Activated T-helper 9 cell treated with anti-CD3 and anti-CD28 coated beads, Interleukin-2, amount 50 U/mL, for 16 hours (primary cell): ENCODE measurements at regions not wholly inside any gene's neighbourhood (a gene's known extent, or its start where the extent isn't known, plus 50 kb on each side); places are given as distances from the start of the nearest gene placed in this dataset.
"Not testable (repeated sequence)": the region's sequence is repeated elsewhere in the genome, so short reads cannot be mapped to it uniquely, and the experiment has no call there.

Experiments used
- DNase-seq: peaks from one replicate; pipeline ENCODE4 v3.0.0-alpha.2; 2020; ENCODE audit warnings: low read depth

DNA sequence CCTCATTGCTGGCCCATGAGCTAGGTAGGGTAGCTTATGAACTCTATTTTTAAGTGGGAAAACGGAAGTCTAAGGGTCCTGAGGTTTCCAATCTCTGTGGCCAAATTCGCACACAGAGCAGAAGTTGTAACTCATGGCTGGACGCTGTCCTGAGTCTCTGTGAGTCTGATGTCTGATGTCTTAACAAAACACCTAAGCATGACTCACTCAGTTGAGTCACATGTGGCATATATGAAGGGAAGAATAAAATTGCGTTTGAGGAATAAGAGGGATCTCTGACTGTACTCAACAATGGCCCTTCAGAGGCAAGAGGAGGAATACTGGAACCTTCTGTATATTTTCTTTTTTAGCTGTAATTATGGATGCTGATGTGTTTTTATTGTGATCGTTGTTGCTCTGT lies 569.7 kb downstream of the RIT2 start:
- no peak for DNase-seq

- DNase-seq, result no peak
Observed at GRCh38 chr18:42548493-42548892, 567.0 kb downstream of the RIT2 start.

- DNase-seq, result no peak
Observed at GRCh38 chr18:42549596-42549995, 565.9 kb downstream of the RIT2 start.

- not testable (repeated sequence) for DNase-seq
Observed at GRCh38 chr18:42552559-42552958, 562.9 kb downstream of the RIT2 start.

GRCh38 chr18:42559069-42559690 lies 556.3 kb downstream of the RIT2 start:
- DNase-seq, result no peak

GRCh38 chr18:42561521-42561920 lies 554.0 kb downstream of the RIT2 start:
- no peak for DNase-seq

GRCh38 chr18:42563995-42564394 lies 551.5 kb downstream of the RIT2 start:
- DNase-seq, result no peak

GRCh38 chr18:42564761-42565160 lies 550.7 kb downstream of the RIT2 start:
- no peak for DNase-seq

DNA sequence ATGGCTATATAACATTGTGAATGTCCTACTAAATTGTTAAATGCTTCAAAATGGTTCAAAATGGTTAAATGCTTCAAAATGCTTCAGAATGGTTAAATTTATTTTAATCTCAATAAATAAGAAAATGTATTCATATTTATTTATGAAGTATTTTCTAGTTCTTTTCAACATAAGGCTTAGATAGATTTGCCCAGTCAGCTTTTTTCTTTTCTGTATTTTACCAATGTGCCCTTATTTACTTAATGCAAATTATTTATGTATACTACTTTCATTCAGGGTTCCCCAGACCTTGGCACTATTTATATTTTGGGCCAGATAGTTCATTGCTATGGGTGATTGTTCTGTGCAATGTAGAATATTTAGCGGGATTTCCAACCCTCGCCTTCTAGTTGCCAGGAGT lies 546.7 kb downstream of the RIT2 start:
- DNase-seq, result no peak

DNA sequence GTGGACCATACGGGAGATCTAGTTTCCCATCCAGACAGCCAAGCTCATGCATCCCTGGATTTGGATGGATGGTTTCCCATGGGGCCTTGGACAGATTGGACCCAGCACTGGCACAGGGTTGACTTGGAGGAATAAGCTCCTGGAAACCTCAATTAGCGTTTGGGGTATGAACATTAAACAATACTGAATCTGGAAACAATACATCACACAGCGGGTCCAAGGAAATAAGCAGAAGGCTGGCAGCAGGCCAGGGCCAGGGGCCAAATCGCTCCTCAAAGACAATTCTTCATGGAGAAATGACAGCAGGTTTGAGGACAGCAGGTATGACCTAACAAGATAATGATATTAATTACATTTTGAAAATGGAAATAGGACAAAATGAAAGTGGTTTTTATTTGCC lies 540.6 kb downstream of the RIT2 start:
- DNase-seq, result no peak

GRCh38 chr18:42576124-42576523 lies 539.4 kb downstream of the RIT2 start:
- no peak for DNase-seq

- DNase-seq, result no peak
Observed at GRCh38 chr18:42578792-42579191, 536.7 kb downstream of the RIT2 start.

DNA sequence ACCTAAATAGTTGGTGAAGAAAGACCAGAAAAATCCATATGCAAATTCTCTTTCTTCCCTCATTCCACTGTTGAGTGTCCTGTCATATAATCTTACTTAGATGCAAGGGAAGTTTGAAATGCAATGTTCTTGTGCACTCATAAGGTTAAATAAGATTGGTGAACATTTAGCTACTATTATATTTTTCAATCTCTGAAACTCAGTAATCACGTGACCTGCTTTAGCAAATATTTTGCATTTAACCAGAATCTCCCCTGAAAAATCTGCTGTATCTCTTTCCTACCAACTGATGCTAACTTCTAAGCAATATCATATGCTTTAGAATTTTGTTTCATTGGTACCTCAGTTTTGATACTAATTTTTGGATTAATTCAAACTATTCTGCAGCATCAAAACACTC lies 533.2 kb downstream of the RIT2 start:
- DNase-seq, result no peak

DNA sequence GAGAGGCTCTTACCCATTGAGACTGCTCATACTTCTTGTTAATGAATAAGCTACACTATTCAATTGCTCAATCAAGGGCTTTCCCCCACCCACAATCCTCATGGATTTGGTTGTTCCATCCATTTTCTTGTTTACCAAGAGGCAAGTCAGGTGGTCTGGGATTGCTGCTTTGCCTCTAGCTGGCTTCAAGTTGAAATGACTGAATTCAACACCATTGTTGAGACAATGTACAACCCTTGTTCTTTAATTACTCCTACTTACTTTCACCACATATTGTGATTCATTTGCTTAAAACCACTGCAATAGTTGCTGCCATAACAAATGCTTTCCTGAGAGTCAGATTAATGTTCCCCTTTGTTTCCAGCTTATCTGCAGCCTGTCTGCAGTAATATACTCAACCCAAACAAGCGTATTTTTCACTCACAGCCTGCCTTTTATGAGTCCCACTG lies 532.2 kb downstream of the RIT2 start:
- no peak for DNase-seq

GRCh38 chr18:42586601-42587000 lies 528.9 kb downstream of the RIT2 start:
- no peak for DNase-seq

DNA sequence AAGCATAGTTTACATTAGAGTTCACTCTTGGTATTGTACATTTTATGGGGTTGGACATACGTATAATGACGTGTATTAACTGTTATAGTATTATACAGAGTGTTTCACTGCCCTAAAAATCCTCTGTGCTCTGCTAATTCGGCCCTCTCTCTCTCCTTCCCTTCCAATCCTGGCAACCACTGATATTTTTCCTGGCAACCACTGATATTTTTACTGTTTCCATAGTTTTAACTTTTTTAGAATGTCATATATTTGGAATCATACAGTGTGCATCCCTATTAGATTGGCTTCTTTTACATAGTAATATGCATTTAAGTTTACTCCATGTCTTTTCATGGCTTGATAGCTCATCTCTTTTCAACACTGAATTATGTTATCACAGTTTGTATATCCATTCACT lies 526.7 kb downstream of the RIT2 start:
- DNase-seq, result no peak

- DNase-seq, result no peak
Observed at GRCh38 chr18:42604820-42605219, 510.7 kb downstream of the RIT2 start.

GRCh38 chr18:42606886-42607495 lies 508.5 kb downstream of the RIT2 start:
- DNase-seq, result no peak

DNA sequence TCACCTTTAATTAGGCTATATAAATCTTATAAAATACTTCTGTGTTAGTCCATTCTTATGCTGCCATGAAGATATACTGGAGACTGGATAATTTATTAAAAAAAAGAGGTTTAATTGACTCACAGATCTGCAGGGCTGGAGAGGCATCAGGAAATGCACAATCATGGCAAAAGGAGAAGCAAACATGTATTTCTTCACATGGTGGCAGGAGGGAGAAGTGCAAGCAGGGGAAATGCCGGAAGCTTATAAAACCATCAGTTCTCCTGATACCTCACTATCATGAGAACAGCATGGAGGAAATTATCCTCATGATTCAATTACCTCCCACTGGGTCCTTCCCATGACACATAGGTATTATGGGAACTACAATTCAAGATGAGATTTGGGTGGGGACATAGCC lies 504.4 kb downstream of the RIT2 start:
- no peak for DNase-seq

DNA sequence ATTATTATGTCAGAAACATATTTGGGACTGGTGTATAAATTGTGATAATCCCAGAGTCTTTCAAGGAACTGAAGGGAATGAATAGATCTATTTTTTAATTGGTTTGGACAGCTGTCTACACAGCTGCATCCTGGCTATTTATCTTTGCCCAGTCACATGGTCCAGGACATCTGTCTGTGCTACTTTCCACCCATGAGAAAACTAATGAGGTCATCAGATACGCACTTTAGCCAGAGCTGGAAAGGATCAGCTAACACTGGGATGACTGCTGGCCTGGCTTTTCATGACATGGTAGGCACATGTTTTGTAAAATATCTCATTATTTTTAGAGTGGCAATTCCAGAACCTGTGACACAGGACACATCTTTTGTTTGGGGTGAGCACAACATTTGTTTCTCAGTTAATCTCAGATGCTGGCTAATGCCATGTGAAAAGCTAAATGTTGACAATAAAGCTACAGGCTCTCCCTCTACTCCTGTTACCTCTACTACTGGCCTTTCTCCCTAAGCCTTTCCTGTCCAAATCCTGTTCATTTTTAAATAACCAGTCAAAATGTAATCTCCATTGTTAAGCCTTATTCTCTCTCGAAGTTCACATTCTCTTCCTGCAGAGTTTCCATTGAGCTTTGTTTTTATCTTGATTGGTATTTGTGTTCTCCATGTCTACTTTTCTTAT lies 500.7 kb downstream of the RIT2 start:
- DNase-seq, result no peak

DNA sequence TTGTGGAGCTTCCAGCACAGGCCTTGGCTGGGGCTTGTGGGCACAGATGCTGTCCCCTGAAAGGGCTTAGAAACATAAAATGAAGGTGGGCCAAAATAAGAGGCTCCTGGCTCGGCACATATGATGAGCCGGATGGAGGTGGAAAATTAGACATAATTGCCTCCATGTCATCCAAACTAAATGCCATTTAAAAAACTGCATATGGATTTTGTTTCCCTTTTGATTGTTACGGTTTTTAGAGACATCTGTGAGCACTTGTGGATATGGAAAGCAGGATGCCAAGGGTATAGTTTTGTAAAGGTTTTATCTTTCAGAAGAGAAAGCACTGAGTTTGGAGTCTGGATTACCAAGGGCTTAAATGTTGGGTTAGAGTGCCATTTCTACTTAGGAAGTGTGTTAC lies 498.3 kb downstream of the RIT2 start:
- DNase-seq, result no peak

GRCh38 chr18:42619771-42620170 lies 495.7 kb downstream of the RIT2 start:
- no peak for DNase-seq

- no peak for DNase-seq
Observed at GRCh38 chr18:42620657-42621056, 494.8 kb downstream of the RIT2 start.

GRCh38 chr18:42623935-42624334 lies 491.6 kb downstream of the RIT2 start:
- DNase-seq, result no peak
